CD4-positive, alpha-beta memory T cell (primary cell): ENCODE measurements at regions not wholly inside any gene's neighbourhood (a gene's known extent, or its start where the extent isn't known, plus 50 kb on each side); places are given as distances from the start of the nearest gene placed in this dataset.
"Not testable (repeated sequence)": the region's sequence is repeated elsewhere in the genome, so short reads cannot be mapped to it uniquely, and the experiment has no call there.

Experiments
- CTCF ChIA-PET: fragments of 350-600 bp; sonication (Branson Sonifier 250); formaldehyde crosslinking; loops from one replicate; lab custom pipeline; 2021; ENCODE audit warnings: inconsistent platforms; ENCODE audit not compliant: partially characterized antibody; lab: Charles Lee
- POLR2A ChIA-PET: fragments of 350-600 bp; sonication (Branson Sonifier 250); formaldehyde crosslinking; loops from one replicate; lab custom pipeline; 2021; ENCODE audit not compliant: partially characterized antibody; lab: Charles Lee
- DNase-seq, 5 donors: peaks; one replicate each; pipeline versions ENCODE4 v3.0.0 to v3.0.0-alpha.2; 2020 to 2022; ENCODE audit warnings: mixed read lengths in 1 of 5
- H3K27ac ChIP-seq: one replicate; pipeline ENCODE4 v1.7.0; 2013; ENCODE audit warnings: low read depth, low read length
- H3K27me3 ChIP-seq: 2 replicates; pipeline ENCODE4 v1.7.0; 2013; ENCODE audit warnings: mild to moderate bottlenecking, low read length, moderate library complexity; ENCODE audit not compliant: insufficient read depth
- H3K36me3 ChIP-seq: 2 replicates; pipeline ENCODE4 v1.7.0; 2013; ENCODE audit warnings: mild to moderate bottlenecking, low read length, moderate library complexity; ENCODE audit not compliant: insufficient read depth
- H3K4me1 ChIP-seq: 2 replicates; pipeline ENCODE4 v1.7.0; 2013; ENCODE audit warnings: mild to moderate bottlenecking, low read length, moderate library complexity; ENCODE audit not compliant: insufficient read depth
- H3K4me3 ChIP-seq, 2 donors: one replicate each; pipeline ENCODE4 v1.7.0; 2013; ENCODE audit warnings: low read length in 2 of 2, mild to moderate bottlenecking in 1 of 2
- H3K9me3 ChIP-seq, 2 donors: one replicate each; pipeline ENCODE4 v1.7.0; 2013; ENCODE audit warnings: low read length in 2 of 2, control low read depth in 1 of 2; ENCODE audit not compliant: control insufficient read depth in 1 of 2
- H3K27ac Mint-ChIP-seq, 7 donors: one replicate each; pipeline ENCODE4 v1.8.0; 2020 to 2021; ENCODE audit warnings: mixed read lengths in 7 of 7, mild to moderate bottlenecking in 6 of 7, inconsistent platforms in 3 of 7, moderate library complexity in 3 of 7
- H3K27me3 Mint-ChIP-seq, 2 donors: one replicate each; pipeline ENCODE4 v1.8.0; 2020 to 2021; ENCODE audit warnings: mixed read lengths in 2 of 2
- H3K36me3 Mint-ChIP-seq, 2 donors: one replicate each; pipeline ENCODE4 v1.8.0; 2020 to 2021; ENCODE audit warnings: mixed read lengths in 2 of 2, inconsistent platforms in 1 of 2, mild to moderate bottlenecking in 1 of 2
- H3K4me1 Mint-ChIP-seq, 4 donors: one replicate each; pipeline ENCODE4 v1.8.0; 2020 to 2021; ENCODE audit warnings: mixed read lengths in 4 of 4, mild to moderate bottlenecking in 1 of 4
- H3K4me3 Mint-ChIP-seq, 8 donors: one replicate each; pipeline ENCODE4 v1.8.0; 2020 to 2021; ENCODE audit warnings: mixed read lengths in 8 of 8, mild to moderate bottlenecking in 7 of 8, moderate library complexity in 6 of 8, inconsistent platforms in 3 of 8
- H3K9me3 Mint-ChIP-seq, 8 donors: one replicate each; pipeline ENCODE4 v1.8.0; 2020 to 2021; ENCODE audit warnings: mixed read lengths in 8 of 8, mild to moderate bottlenecking in 5 of 8, inconsistent platforms in 3 of 8, moderate library complexity in 1 of 8
- intact Hi-C: fragments of 100-400 bp; cut with micrococcal nuclease; formaldehyde crosslinking; loops from one replicate; pipeline ENCODE4 v1.15.1; 2023

- H3K36me3 Mint-ChIP-seq, DNase-seq, CTCF ChIA-PET, H3K27ac Mint-ChIP-seq, H3K4me3 ChIP-seq, H3K9me3 Mint-ChIP-seq, H3K9me3 ChIP-seq, POLR2A ChIA-PET, H3K36me3 ChIP-seq, H3K27ac ChIP-seq, H3K4me1 ChIP-seq, H3K27me3 ChIP-seq, H3K4me3 Mint-ChIP-seq, intact Hi-C loops: not testable (repeated sequence)
- Mint-ChIP-seq H3K4me1 (peaks cover 0 to 17% (median 6%) of the 10 kb centered on the region in 4 donors), H3K27me3 (peaks cover 13 to 15% of the 10 kb centered on the region in 2 donors)
Measured at GRCh38 chr2:95686056-95686825, 94.4 kb downstream of the TRIM43 start.

GRCh38 chr2:95687852-95688251, 96.1 kb downstream of the TRIM43 start:
- DNase-seq, H3K4me1 Mint-ChIP-seq, POLR2A ChIA-PET, H3K9me3 ChIP-seq, H3K4me1 ChIP-seq, H3K36me3 Mint-ChIP-seq, CTCF ChIA-PET, H3K36me3 ChIP-seq, H3K4me3 ChIP-seq, H3K27ac Mint-ChIP-seq, H3K27ac ChIP-seq, intact Hi-C loops, H3K4me3 Mint-ChIP-seq, H3K9me3 Mint-ChIP-seq, H3K27me3 ChIP-seq: not testable (repeated sequence)
- peaks cover 9 to 15% of the 10 kb centered on the region in 2 donors for H3K27me3 Mint-ChIP-seq

GRCh38 chr2:95691210-95691609, 99.4 kb downstream of the TRIM43 start:
- H3K27ac Mint-ChIP-seq, intact Hi-C loops, H3K27ac ChIP-seq, H3K36me3 ChIP-seq, H3K4me3 ChIP-seq, H3K4me1 Mint-ChIP-seq, H3K4me3 Mint-ChIP-seq, DNase-seq, H3K36me3 Mint-ChIP-seq, H3K9me3 ChIP-seq, H3K9me3 Mint-ChIP-seq, H3K4me1 ChIP-seq, POLR2A ChIA-PET, H3K27me3 ChIP-seq, CTCF ChIA-PET: not testable (repeated sequence)
- peaks cover 11 to 12% of the 10 kb centered on the region in 2 donors for H3K27me3 Mint-ChIP-seq

GRCh38 chr2:95693071-95693846, 101.5 kb downstream of the TRIM43 start:
- H3K36me3 Mint-ChIP-seq, POLR2A ChIA-PET, CTCF ChIA-PET, H3K4me3 ChIP-seq, H3K9me3 Mint-ChIP-seq, DNase-seq, H3K27ac ChIP-seq, intact Hi-C loops, H3K36me3 ChIP-seq, H3K9me3 ChIP-seq, H3K27ac Mint-ChIP-seq, H3K4me3 Mint-ChIP-seq, H3K4me1 ChIP-seq, H3K27me3 ChIP-seq, H3K4me1 Mint-ChIP-seq: not testable (repeated sequence)
- H3K27me3 Mint-ChIP-seq, result peaks cover 15 to 24% of the 10 kb centered on the region in 2 donors

GRCh38 chr2:95695613-95696012, 103.8 kb downstream of the TRIM43 start:
- H3K9me3 Mint-ChIP-seq, result no peaks in the 10 kb centered on the region
- Histone ChIP-seq H3K27me3 (no peaks in the 10 kb centered on the region), H3K9me3 (no peaks in the 10 kb centered on the region), H3K36me3 (no peaks in the 10 kb centered on the region), H3K27ac (no peak overlapping the region), H3K4me1 (no peaks in the 10 kb centered on the region), H3K4me3 (no peak overlapping the region)
- DNase-seq, result no peak
- intact Hi-C loops, result no loop called here
- no peaks in the 10 kb centered on the region for H3K36me3 Mint-ChIP-seq
- peaks cover 18 to 27% of the 10 kb centered on the region in 2 donors for H3K27me3 Mint-ChIP-seq
- CTCF ChIA-PET, result no interaction called here
- POLR2A ChIA-PET, result no interaction called here
- H3K4me1 Mint-ChIP-seq, result no peaks in the 10 kb centered on the region
- H3K4me3 Mint-ChIP-seq, result no peak overlapping the region
- H3K27ac Mint-ChIP-seq, result no peak overlapping the region

GRCh38 chr2:95698146-95698545, 106.3 kb downstream of the TRIM43 start:
- ChIA-PET CTCF (no interaction called here), POLR2A (no interaction called here)
- Mint-ChIP-seq H3K27me3 (peaks cover 20 to 35% of the 10 kb centered on the region in 2 donors), H3K27ac (no peak overlapping the region), H3K36me3 (no peaks in the 10 kb centered on the region), H3K9me3 (no peaks in the 10 kb centered on the region), H3K4me3 (no peak overlapping the region), H3K4me1 (no peaks in the 10 kb centered on the region)
- H3K4me3 ChIP-seq, result no peak overlapping the region
- no peaks in the 10 kb centered on the region for H3K36me3 ChIP-seq
- H3K9me3 ChIP-seq, result no peaks in the 10 kb centered on the region
- H3K4me1 ChIP-seq, result no peaks in the 10 kb centered on the region
- H3K27ac ChIP-seq, result no peak overlapping the region
- H3K27me3 ChIP-seq, result no peaks in the 10 kb centered on the region
- no peak for DNase-seq
- intact Hi-C loops, result no loop called here

GRCh38 chr2:95699201-95700184, 107.7 kb downstream of the TRIM43 start:
- H3K36me3 Mint-ChIP-seq, DNase-seq: not testable (repeated sequence)

More at GRCh38 chr2:95699201-95700184, 107.7 kb downstream of the TRIM43 start:
- H3K4me1 Mint-ChIP-seq, H3K4me3 ChIP-seq, H3K27ac Mint-ChIP-seq, H3K36me3 ChIP-seq, intact Hi-C loops, POLR2A ChIA-PET, H3K4me1 ChIP-seq, H3K27ac ChIP-seq, CTCF ChIA-PET, H3K9me3 ChIP-seq, H3K27me3 ChIP-seq, H3K9me3 Mint-ChIP-seq, H3K4me3 Mint-ChIP-seq: not testable (repeated sequence)
- peaks cover 20 to 35% of the 10 kb centered on the region in 2 donors for H3K27me3 Mint-ChIP-seq
